MV-4-11 (cell line): ENCODE measurements at regions not wholly inside any gene's neighbourhood (a gene's known extent, or its start where the extent isn't known, plus 50 kb on each side); places are given as distances from the start of the nearest gene placed in this dataset.
"Not testable (repeated sequence)": the region's sequence is repeated elsewhere in the genome, so short reads cannot be mapped to it uniquely, and the experiment has no call there.

Source experiments
- DNase-seq: peaks from one replicate; lab custom pipeline; 2025; lab: John Stamatoyannopoulos, UW

- DNase-seq = no peak
Observed at GRCh38 chr2:224110811-224111210, 71.7 kb upstream of the SERPINE2 start.

GRCh38 chr2:224109751-224110150 is 70.7 kb upstream of the SERPINE2 start:
- DNase-seq = no peak

DNA sequence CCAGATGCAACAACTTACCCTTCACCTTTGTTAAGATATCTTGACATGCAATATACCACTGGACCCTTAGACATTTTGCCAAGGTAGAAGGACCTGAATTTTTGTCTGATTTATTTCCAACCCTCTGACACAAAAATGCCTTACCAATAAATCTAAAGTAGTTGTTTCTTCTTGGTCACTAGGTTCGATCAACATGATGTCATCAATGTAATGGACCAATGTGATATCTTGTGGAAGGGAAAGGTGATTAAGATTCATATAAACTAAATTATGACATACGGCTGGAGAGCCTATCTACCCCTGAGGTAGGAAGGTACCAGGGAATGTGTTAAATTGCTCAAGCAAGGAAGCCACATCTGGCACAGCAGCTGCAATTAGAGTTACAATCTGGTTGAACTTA is 67.7 kb upstream of the SERPINE2 start:
- DNase-seq = no peak

- DNase-seq = no peak
Observed at GRCh38 chr2:224104668-224105386, 65.7 kb upstream of the SERPINE2 start.

GRCh38 chr2:224103651-224104050 is 64.6 kb upstream of the SERPINE2 start:
- no peak for DNase-seq

DNA sequence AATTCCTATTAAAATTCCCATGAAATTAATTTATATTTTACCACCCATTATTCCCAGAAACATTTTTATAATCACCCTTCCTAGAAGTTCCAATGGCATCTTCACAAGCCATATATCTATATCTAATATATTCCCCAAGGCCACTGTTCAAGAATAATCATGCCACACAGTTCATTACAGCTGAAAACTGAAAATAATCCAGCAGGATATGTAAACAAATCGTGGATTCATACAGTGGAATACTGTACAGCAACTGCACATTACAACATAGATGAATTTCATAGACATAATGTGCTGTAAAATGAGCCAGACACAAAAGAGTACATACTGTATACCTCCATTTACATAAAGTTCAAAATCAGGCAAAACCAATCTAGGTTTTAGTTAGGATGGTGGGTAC is 63.9 kb upstream of the SERPINE2 start:
- no peak for DNase-seq

GRCh38 chr2:224101820-224102630 is 62.9 kb upstream of the SERPINE2 start:
- peak; percentile 3 for DNase-seq

- DNase-seq = no peak
Observed at GRCh38 chr2:224099861-224100643, 61.0 kb upstream of the SERPINE2 start.

DNA sequence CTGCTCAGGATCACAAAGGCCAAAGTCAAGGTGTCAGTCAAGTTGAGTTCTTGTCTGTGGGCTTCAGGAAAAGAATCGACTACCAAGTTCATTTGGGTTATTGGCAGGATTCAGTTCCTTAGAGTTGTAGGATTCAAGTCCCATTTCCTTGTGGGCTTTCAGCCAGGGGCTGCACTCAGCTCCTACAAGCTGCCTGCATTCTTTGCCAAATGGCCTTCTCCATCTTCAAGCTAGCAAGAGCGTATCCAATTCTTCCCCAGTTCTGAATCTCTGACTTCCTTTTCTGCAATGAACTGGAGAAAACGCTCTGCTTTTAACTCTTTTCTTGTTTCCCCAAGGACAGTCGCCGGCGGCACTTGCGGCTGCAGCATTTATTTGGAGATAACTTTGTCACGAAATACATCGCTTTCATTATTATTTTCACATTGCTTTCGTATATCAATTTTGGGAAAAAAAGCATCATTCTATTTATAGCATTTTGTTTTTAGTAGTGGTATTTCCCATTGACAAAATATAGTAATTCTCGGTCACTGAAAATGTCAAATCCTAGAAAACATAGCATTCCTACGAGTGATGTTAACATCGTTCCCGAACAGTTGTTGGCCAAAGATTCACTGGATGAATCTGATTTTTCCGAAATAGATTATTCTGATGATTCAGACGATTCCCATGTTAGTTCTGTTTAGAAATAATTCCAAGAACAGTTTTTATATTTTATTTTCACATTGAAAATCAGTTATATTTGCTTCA is 59.6 kb upstream of the SERPINE2 start:
- DNase-seq = no peak

GRCh38 chr2:224094413-224094812 is 55.3 kb upstream of the SERPINE2 start:
- no peak for DNase-seq

DNA sequence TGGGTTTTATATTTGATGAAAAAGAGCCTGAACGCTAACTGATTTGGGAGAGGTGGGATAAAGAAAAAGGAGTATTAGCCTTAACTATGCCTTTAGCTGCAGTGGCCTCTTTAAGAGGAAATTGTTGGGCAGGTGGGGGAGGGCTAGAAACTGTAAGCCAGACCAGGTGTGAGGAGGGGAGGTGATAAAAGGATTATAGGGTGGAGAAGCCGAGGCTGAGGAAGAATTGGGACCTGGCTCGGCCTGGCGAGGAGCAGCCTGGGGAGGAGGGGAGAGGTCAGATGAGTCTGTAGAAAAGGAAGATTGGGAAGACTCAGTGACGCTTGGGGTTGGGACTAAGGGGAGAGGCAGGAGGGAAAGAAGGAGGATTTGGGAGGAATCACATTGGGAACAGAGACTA is 52.6 kb upstream of the SERPINE2 start:
- DNase-seq = not testable (repeated sequence)

DNA sequence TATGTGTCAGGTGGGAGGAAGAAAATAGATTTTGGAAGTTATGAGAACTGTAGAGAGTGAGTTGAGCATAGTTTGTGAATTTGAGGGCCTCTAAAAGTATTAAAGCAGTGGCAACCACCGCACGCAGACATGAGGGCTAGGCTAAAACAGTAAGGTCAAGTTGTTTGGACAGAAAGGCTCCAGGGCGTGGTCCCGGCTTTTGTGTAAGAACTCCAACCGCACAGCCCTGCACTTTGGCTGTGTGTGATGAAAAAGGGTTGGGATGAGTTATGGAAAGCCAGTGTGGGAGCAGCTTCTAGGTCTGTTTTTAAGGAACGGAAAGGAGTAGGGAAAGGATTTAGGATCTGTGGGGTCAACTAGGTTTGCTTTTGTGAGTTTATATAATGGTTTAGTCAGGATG is 50.5 kb upstream of the SERPINE2 start:
- not testable (repeated sequence) for DNase-seq
